ENCODE measurements at regions not wholly inside any gene's neighbourhood (a gene's known extent, or its start where the extent isn't known, plus 50 kb on each side); places are given as distances from the start of the nearest gene placed in this dataset.

DNA sequence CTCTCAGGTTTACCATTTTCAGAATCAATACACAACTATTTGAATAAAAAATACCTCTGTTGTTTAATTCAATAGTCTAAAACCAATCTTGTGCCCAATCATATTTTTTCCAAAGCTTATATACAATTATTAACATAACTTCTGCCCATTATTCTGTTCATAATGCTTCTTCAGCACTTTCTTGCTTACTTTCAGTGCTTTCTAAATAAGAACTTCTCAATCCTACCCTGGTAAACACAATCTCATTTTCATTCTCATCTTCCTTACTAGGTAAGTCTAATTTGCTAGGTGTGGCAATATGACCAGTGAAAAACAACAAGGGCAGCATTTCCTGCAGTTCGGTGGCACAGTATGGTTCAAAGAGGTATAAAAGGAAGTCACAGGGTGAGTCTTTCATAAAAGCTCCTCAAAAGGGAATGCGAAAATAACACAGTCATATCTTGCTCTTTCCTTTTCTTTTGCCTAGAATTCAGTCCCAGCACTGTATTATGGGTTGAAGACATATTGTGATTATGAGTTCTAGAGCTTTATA, 103.5 kb downstream of the FOXG1 start:
- BruUV-seq (replicated peaks): no TSS peak

More for the DNA sequence above, 103.5 kb downstream of the FOXG1 start:
- Histone ChIP-seq H2BK15ac (ENCODE audit: low read depth, low read length) (no peak overlapping the region), H4K20me1 (ENCODE audit: insufficient read depth, low read length) (no peaks in the 10 kb centered on the region), H3K36me3 (ENCODE audit: control insufficient read depth, insufficient read depth, low read length) (no peaks in the 10 kb centered on the region), H3K23ac (ENCODE audit: low read depth, low read length) (no peak overlapping the region), H4K91ac (ENCODE audit: insufficient read depth, low read depth, low read length) (no peak overlapping the region), H3K9me3 (ENCODE audit: control insufficient read depth, insufficient read depth, low read length) (no peaks in the 10 kb centered on the region), H3K4me2 (ENCODE audit: low read depth, low read length) (no peak overlapping the region), H2BK20ac (ENCODE audit: low read depth, low read length) (no peak overlapping the region), H3K27ac (ENCODE audit: insufficient read depth, low read length) (no peak overlapping the region), H4K5ac (ENCODE audit: low read depth, low read length) (no peak overlapping the region), H3K56ac (ENCODE audit: extremely low read depth, insufficient read depth, low read length) (no peak overlapping the region), H4K8ac (ENCODE audit: low read depth in 2 of 2, low read length in 2 of 2) (no peak overlapping the region), H3K9me1 (ENCODE audit: insufficient read depth, low read length) (no peaks in the 10 kb centered on the region), H2AK9ac (replicated peaks; ENCODE audit: low read depth, low read length, poor library complexity) (no peak overlapping the region), H2AFZ (replicated peaks; ENCODE audit: low read length, poor library complexity) (no peak overlapping the region), H2AK5ac (ENCODE audit: low read depth, low read length) (no peak overlapping the region), H3K9ac (ENCODE audit: low read depth, low read length) (no peak overlapping the region), H3K18ac (ENCODE audit: low read depth, low read length) (no peak overlapping the region), H3K14ac (replicated peaks; ENCODE audit: low read depth, low read length) (no peak overlapping the region), H3K79me1 (ENCODE audit: low read depth in 1 of 2, low read length in 2 of 2) (no peaks in the 10 kb centered on the region), H2BK5ac (ENCODE audit: low read depth, low read length, poor library complexity, severe bottlenecking) (no peak overlapping the region), H2BK120ac (ENCODE audit: low read depth, low read length) (no peak overlapping the region), H3K4ac (ENCODE audit: low read depth, low read length) (no peak overlapping the region), H3K4me1 (ENCODE audit: control insufficient read depth, insufficient read depth, low read length) (no peaks in the 10 kb centered on the region), H3K27me3 (ENCODE audit: control insufficient read depth, insufficient read depth, low read length) (no peaks in the 10 kb centered on the region), H3K4me3 (ENCODE audit: insufficient read depth, low read depth, low read length) (no peak overlapping the region)
- TF ChIP-seq CHD1 (IDR thresholded peaks at IDR 0.05; ENCODE audit: low read depth, low read length) (no peak), BHLHE40 (IDR thresholded peaks at IDR 0.05; ENCODE audit: low read depth, low read length) (no peak), SMC3 (IDR thresholded peaks at IDR 0.05; ENCODE audit: low read depth, low read length) (no peak), RFX5 (IDR thresholded peaks at IDR 0.05; ENCODE audit: low read depth, low read length) (no peak), MAFK (IDR thresholded peaks at IDR 0.05; ENCODE audit: low read depth, low read length) (no peak), NFE2L2 (IDR thresholded peaks at IDR 0.05; ENCODE audit: low read depth, low read length) (no peak), FOS (IDR thresholded peaks at IDR 0.05; ENCODE audit: low read depth, low read length) (no peak), RCOR1 (IDR thresholded peaks at IDR 0.05; ENCODE audit: insufficient replicate concordance, low read length) (no peak), MAZ (IDR thresholded peaks at IDR 0.05; ENCODE audit: borderline replicate concordance, low read depth, low read length) (no peak), MXI1 (IDR thresholded peaks at IDR 0.05; ENCODE audit: borderline replicate concordance, low read depth, low read length) (no peak), POLR2A (IDR thresholded peaks at IDR 0.05; ENCODE audit: low read depth, low read length) (no peak), CEBPB (IDR thresholded peaks at IDR 0.05; ENCODE audit: low read depth, low read length) (no peak), RAD21 (IDR thresholded peaks at IDR 0.05; ENCODE audit: low read length) (no peak)
- TF ChIP-seq, protein P1, sequence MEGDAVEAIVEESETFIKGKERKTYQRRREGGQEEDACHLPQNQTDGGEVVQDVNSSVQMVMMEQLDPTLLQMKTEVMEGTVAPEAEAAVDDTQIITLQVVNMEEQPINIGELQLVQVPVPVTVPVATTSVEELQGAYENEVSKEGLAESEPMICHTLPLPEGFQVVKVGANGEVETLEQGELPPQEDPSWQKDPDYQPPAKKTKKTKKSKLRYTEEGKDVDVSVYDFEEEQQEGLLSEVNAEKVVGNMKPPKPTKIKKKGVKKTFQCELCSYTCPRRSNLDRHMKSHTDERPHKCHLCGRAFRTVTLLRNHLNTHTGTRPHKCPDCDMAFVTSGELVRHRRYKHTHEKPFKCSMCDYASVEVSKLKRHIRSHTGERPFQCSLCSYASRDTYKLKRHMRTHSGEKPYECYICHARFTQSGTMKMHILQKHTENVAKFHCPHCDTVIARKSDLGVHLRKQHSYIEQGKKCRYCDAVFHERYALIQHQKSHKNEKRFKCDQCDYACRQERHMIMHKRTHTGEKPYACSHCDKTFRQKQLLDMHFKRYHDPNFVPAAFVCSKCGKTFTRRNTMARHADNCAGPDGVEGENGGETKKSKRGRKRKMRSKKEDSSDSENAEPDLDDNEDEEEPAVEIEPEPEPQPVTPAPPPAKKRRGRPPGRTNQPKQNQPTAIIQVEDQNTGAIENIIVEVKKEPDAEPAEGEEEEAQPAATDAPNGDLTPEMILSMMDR (conservative IDR thresholded peaks at IDR 0.05; ENCODE audit: low read depth, low read length): no peak
- TF ChIP-seq, protein P2, sequence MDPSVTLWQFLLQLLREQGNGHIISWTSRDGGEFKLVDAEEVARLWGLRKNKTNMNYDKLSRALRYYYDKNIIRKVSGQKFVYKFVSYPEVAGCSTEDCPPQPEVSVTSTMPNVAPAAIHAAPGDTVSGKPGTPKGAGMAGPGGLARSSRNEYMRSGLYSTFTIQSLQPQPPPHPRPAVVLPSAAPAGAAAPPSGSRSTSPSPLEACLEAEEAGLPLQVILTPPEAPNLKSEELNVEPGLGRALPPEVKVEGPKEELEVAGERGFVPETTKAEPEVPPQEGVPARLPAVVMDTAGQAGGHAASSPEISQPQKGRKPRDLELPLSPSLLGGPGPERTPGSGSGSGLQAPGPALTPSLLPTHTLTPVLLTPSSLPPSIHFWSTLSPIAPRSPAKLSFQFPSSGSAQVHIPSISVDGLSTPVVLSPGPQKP (IDR thresholded peaks at IDR 0.05; ENCODE audit: borderline replicate concordance, low read depth, low read length): no peak
- TF ChIP-seq, protein P3, sequence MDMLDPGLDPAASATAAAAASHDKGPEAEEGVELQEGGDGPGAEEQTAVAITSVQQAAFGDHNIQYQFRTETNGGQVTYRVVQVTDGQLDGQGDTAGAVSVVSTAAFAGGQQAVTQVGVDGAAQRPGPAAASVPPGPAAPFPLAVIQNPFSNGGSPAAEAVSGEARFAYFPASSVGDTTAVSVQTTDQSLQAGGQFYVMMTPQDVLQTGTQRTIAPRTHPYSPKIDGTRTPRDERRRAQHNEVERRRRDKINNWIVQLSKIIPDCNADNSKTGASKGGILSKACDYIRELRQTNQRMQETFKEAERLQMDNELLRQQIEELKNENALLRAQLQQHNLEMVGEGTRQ (IDR thresholded peaks at IDR 0.05; ENCODE audit: low read depth, low read length): no peak
- CTCF ChIA-PET: no interaction called here
- intact Hi-C loops (cut with micrococcal nuclease) (no loop called here), in situ Hi-C loops (cut with MboI; ENCODE audit: low sequenced_read_pairs) (no loop called here), dilution Hi-C loops (cut with HindIII; ENCODE audit: low sequenced_read_pairs, unreplicated experiment) (no loop called here)
- ATAC-seq (ENCODE audit: low read depth) (no peak), DNase-seq (no peak)
- no CpG with 5 or more reads among the region's 2 CpGs for WGBS, 2 experiments (ENCODE audit: extremely low coverage in 2 of 2, insufficient read length in 1 of 2)
- POLR2A ChIA-PET (ENCODE audit: unreplicated experiment): no interaction called here

Measured in IMR-90 (cell line).